B cell (primary cell): ENCODE measurements at regions not wholly inside any gene's neighbourhood (a gene's known extent, or its start where the extent isn't known, plus 50 kb on each side); places are given as distances from the start of the nearest gene placed in this dataset.

Source experiments
- ATAC-seq: fragments of 200-7000 bp; cut with Tn5 transposase; one replicate; pipeline ENCODE4 v1.10.0; 2021; ENCODE audit warnings: low read depth, mild to moderate bottlenecking, moderate number of reproducible peaks, moderate library complexity
- CTCF ChIA-PET: fragments of 350-600 bp; sonication (Branson Sonifier 250); formaldehyde crosslinking; loops from one replicate; lab custom pipeline; 2021; ENCODE audit warnings: antibody characterized with exemption, inconsistent platforms; lab: Charles Lee
- POLR2A ChIA-PET: fragments of 350-600 bp; sonication (Branson Sonifier 250); formaldehyde crosslinking; loops from one replicate; lab custom pipeline; 2021; ENCODE audit warnings: antibody characterized with exemption; lab: Charles Lee
- DNase-seq: peaks from one replicate; pipeline ENCODE4 v3.0.0; 2013
- H2AFZ ChIP-seq: 2 replicates; pipeline ENCODE4 v1.6.1; 2012; ENCODE audit warnings: mild to moderate bottlenecking, low read depth, low read length; ENCODE audit not compliant: insufficient read depth, poor library complexity, severe bottlenecking
- H3K27ac ChIP-seq, 2 donors: 1 replicate in 1 of 2; 2 replicates in 1 of 2; pipeline ENCODE4 v1.5.1; 2012 to 2013; ENCODE audit warnings: low read length in 2 of 2, mild to moderate bottlenecking in 2 of 2, moderate library complexity in 1 of 2
- H3K27me3 ChIP-seq, 4 experiments: fragments of 200-600 bp in 1 of 4; sonication (generic) in 1 of 4; replicated peaks in 1 of 4; 1 replicate in 2 of 4; 2 replicates in 2 of 4; pipeline versions ENCODE4 v1.6.1 to v1.7.0; 2013 to 2016; ENCODE audit warnings: low read length in 3 of 4, mild to moderate bottlenecking in 2 of 4, mixed read lengths in 1 of 4, moderate library complexity in 1 of 4; ENCODE audit not compliant: insufficient read depth in 4 of 4, control insufficient read depth in 3 of 4; ENCODE audit errors: control extremely low read depth in 1 of 4
- H3K36me3 ChIP-seq, 2 experiments: replicated peaks in 1 of 2; 1 replicate in 1 of 2; 2 replicates in 1 of 2; pipeline versions ENCODE4 v1.6.1 to v1.7.1; 2013; ENCODE audit warnings: low read length in 1 of 2; ENCODE audit not compliant: insufficient read depth in 2 of 2, control insufficient read depth in 1 of 2; ENCODE audit errors: control extremely low read depth in 1 of 2, extremely low read depth in 1 of 2
- H3K4me1 ChIP-seq, 2 donors: fragments of 200-600 bp in 1 of 2; sonication (generic) in 1 of 2; 1 replicate in 1 of 2; 2 replicates in 1 of 2; pipeline versions ENCODE4 v1.5.1 to v1.6.1; 2013 to 2017; ENCODE audit warnings: low read length in 2 of 2; ENCODE audit not compliant: control insufficient read depth in 2 of 2, insufficient read depth in 2 of 2
- H3K4me2 ChIP-seq: replicated peaks from 2 replicates; pipeline ENCODE3; 2012; ENCODE audit warnings: mild to moderate bottlenecking, low read depth, low read length; ENCODE audit not compliant: poor library complexity, severe bottlenecking
- H3K4me3 ChIP-seq, 5 experiments: fragments of 200-600 bp in 1 of 5; sonication (generic) in 1 of 5; 1 replicate in 3 of 5; 2 replicates in 2 of 5; pipeline versions ENCODE4 v1.5.1 to v1.7.0; 2011 to 2016; ENCODE audit warnings: low read length in 4 of 5, mild to moderate bottlenecking in 4 of 5, low read depth in 2 of 5, control low read depth in 1 of 5, moderate library complexity in 1 of 5; ENCODE audit not compliant: insufficient read depth in 1 of 5; ENCODE audit errors: control extremely low read depth in 1 of 5, extremely low read depth in 1 of 5
- H3K79me2 ChIP-seq: fragments of 200-600 bp; sonication (generic); one replicate; pipeline ENCODE4 v1.6.0; 2016; ENCODE audit warnings: low read length; ENCODE audit not compliant: control insufficient read depth, insufficient read depth
- H3K9ac ChIP-seq: fragments of 200-600 bp; sonication (generic); 2 replicates; pipeline ENCODE4 v1.6.1; 2017; ENCODE audit warnings: mild to moderate bottlenecking, low read length, moderate library complexity
- H3K9me3 ChIP-seq, 3 donors: one replicate each; pipeline versions ENCODE4 v1.6.1 to v1.7.1; 2013; ENCODE audit warnings: low read length in 2 of 3; ENCODE audit not compliant: control insufficient read depth in 2 of 3, insufficient read depth in 1 of 3; ENCODE audit errors: control extremely low read depth in 1 of 3
- H4K20me1 ChIP-seq: 2 replicates; pipeline ENCODE4 v1.6.0; 2012; ENCODE audit warnings: mild to moderate bottlenecking, low read length; ENCODE audit not compliant: insufficient read depth, control insufficient read depth, poor library complexity, severe bottlenecking
- H3K27ac Mint-ChIP-seq: one replicate; pipeline ENCODE4 v1.8.0; 2021; ENCODE audit warnings: mixed read lengths
- H3K27me3 Mint-ChIP-seq: one replicate; pipeline ENCODE4 v1.8.0; 2021; ENCODE audit warnings: mixed read lengths
- H3K4me1 Mint-ChIP-seq: one replicate; pipeline ENCODE4 v1.8.0; 2021; ENCODE audit warnings: mixed read lengths
- H3K4me3 Mint-ChIP-seq: one replicate; pipeline ENCODE4 v1.8.0; 2021; ENCODE audit warnings: mixed read lengths
- H3K9me3 Mint-ChIP-seq: one replicate; pipeline ENCODE4 v1.8.0; 2022; ENCODE audit warnings: mixed read lengths; ENCODE audit not compliant: insufficient read depth
- CTCF ChIP-seq: fragments of 200-600 bp; IDR thresholded peaks from one replicate; pipeline ENCODE4 v1.8.0; 2022; ENCODE audit warnings: antibody characterized with exemption, mild to moderate bottlenecking
- EZH2 ChIP-seq: IDR thresholded peaks from 2 replicates; pipeline ENCODE4 v1.6.1; 2012; ENCODE audit warnings: borderline replicate concordance, low read depth, mild to moderate bottlenecking, moderate library complexity, low read length; ENCODE audit not compliant: insufficient read depth, poor library complexity, severe bottlenecking
- WGBS: methylation state at CpG from one replicate; pipeline ENCODE4 v1.1.5; 2013; ENCODE audit warnings: missing lambda C conversion rate; ENCODE audit not compliant: insufficient coverage; 5-methylcytosine and 5-hydroxymethylcytosine counted together
- intact Hi-C: fragments of 100-400 bp; cut with micrococcal nuclease; formaldehyde crosslinking; loops from one replicate; pipeline ENCODE4 v1.10.0; 2022

- no peak overlapping the region for H3K4me3 ChIP-seq
- no peak overlapping the region for H3K4me2 ChIP-seq
- intact Hi-C loops = no loop called here
- ChIA-PET POLR2A (no interaction called here), CTCF (no interaction called here)
- no peak overlapping the region for H3K4me3 Mint-ChIP-seq
- H3K4me1 Mint-ChIP-seq = no peaks in the 10 kb centered on the region
- no peak overlapping the region for H2AFZ ChIP-seq
- TF ChIP-seq EZH2 = no peak
- no peak for TF ChIP-seq CTCF
- H3K9me3 ChIP-seq = peaks cover 0 to 6% (median 0%) of the 10 kb centered on the region in 3 donors
- H3K27ac Mint-ChIP-seq = no peak overlapping the region
- H4K20me1 ChIP-seq = no peaks in the 10 kb centered on the region
- peaks cover 0 to 3% (median 0%) of the 10 kb centered on the region in 4 experiments for H3K27me3 ChIP-seq
- H3K27me3 Mint-ChIP-seq = no peaks in the 10 kb centered on the region
- H3K9me3 Mint-ChIP-seq = no peaks in the 10 kb centered on the region
- H3K4me1 ChIP-seq = no peaks in the 10 kb centered on the region
- DNase-seq (no peak), ATAC-seq (no peak)
- no peaks in the 10 kb centered on the region for H3K36me3 ChIP-seq
- no peak overlapping the region for H3K9ac ChIP-seq
- H3K27ac ChIP-seq = no peak overlapping the region
- WGBS = 55% methylated on average over 7 of the region's 11 CpGs
- H3K79me2 ChIP-seq = no peaks in the 10 kb centered on the region
Measured at GRCh38 chr18:37721544-37722522, 156.2 kb upstream of the CELF4 start.

- Histone ChIP-seq H3K9me3 (peaks cover 0 to 6% (median 0%) of the 10 kb centered on the region in 3 donors), H2AFZ (no peak overlapping the region), H3K4me1 (no peaks in the 10 kb centered on the region), H3K9ac (no peak overlapping the region), H3K4me2 (no peak overlapping the region), H3K27ac (no peak overlapping the region), H3K4me3 (no peak overlapping the region), H3K27me3 (peaks cover 0 to 3% (median 0%) of the 10 kb centered on the region in 4 experiments), H3K79me2 (no peaks in the 10 kb centered on the region), H3K36me3 (no peaks in the 10 kb centered on the region), H4K20me1 (no peaks in the 10 kb centered on the region)
- Mint-ChIP-seq H3K27me3 (no peaks in the 10 kb centered on the region), H3K27ac (no peak overlapping the region), H3K4me3 (no peak overlapping the region), H3K9me3 (no peaks in the 10 kb centered on the region), H3K4me1 (no peaks in the 10 kb centered on the region)
- ChIA-PET POLR2A (no interaction called here), CTCF (no interaction called here)
- DNase-seq (no peak), ATAC-seq (no peak)
- TF ChIP-seq EZH2 (no peak), CTCF (no peak)
- intact Hi-C loops = no loop called here
- 78% methylated on average over 1 of the region's 4 CpGs for WGBS
Measured at GRCh38 chr18:37720663-37721062, 155.1 kb upstream of the CELF4 start.
